GM21786 (cell line): ENCODE measurements at regions not wholly inside any gene's neighbourhood (a gene's known extent, or its start where the extent isn't known, plus 50 kb on each side); places are given as distances from the start of the nearest gene placed in this dataset.

Source experiments
- ATAC-seq: cut with Tn5 transposase; IDR thresholded peaks from one replicate; pipeline ENCODE4 v1.9.1; 2021; ENCODE audit not compliant: unreplicated experiment

- ATAC-seq, result no peak
These were observed 202.6 kb downstream of the PPP1R3A start for GRCh38 chr7:113715981-113716856.

DNA sequence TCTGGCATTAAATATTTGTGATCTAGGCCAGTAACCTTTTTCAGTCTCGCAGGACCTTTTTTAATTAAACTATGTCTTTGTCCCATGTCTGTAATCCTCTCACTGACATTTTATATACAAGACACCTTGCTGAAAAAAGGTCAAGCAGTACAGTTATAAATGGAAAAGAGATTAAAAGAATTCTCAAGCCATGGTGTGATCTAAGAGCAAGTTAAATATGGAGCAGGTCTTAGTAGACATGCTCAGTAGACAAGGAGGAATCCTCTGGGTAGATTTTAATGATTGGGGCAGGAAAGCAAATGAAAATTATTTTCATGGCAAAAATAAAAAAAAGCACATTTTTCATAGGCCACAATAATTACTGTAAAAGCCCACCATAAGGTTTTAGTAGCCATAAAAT lies 203.5 kb downstream of the PPP1R3A start:
- no peak for ATAC-seq

GRCh38 chr7:113710310-113711096 lies 208.3 kb downstream of the PPP1R3A start:
- ATAC-seq, result peak; percentile 96

DNA sequence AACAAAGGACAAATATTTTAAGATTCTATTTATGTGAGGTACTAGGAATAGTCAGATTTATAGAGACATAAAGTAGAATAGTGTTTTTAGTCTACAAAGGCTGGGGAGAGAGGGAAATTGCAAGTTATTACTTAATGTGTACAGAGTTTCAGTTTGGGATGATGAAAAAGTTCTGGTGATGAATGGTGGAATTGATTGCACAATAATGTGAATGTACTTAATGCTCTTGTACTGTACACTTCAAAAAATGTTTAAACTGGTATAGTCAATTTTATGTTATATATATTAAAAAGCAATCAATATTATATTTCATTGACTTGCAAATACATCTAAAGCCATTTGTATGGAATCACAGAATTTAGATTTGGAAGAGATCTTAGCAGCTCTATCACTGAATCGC lies 213.4 kb downstream of the PPP1R3A start:
- ATAC-seq, result no peak

- ATAC-seq, result no peak
These were observed 220.1 kb downstream of the PPP1R3A start for GRCh38 chr7:113698556-113699220.

GRCh38 chr7:113694149-113694548 lies 224.7 kb downstream of the PPP1R3A start:
- ATAC-seq, result no peak

- ATAC-seq, result no peak
These were observed 234.6 kb downstream of the PPP1R3A start for GRCh38 chr7:113684165-113684564.

GRCh38 chr7:113677811-113678210 lies 241.0 kb downstream of the PPP1R3A start:
- no peak for ATAC-seq

- no peak for ATAC-seq
These were observed 253.9 kb downstream of the PPP1R3A start for GRCh38 chr7:113664867-113665266.

GRCh38 chr7:113659416-113659815 lies 259.4 kb downstream of the PPP1R3A start:
- ATAC-seq, result no peak

- peak; percentile 96 for ATAC-seq
These were observed 261.2 kb downstream of the PPP1R3A start for GRCh38 chr7:113657603-113658002.

DNA sequence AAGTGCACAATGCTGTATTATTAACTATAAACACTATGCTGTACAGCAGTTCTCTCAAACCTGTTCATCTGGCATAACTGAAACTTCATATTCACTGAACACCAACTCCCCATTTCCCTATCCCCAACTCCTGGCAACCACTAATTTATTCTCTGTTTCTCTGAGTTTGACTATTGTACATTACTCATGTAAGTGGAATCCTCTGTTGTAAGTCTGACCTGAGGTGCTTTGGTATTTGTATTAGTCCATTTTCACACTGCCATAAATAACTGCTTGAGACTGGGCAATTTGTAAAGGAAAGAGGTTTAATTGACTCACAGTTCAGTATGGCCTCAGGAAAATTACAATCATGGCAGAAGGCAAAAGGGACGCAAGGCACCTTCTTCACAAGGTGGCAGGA lies 266.3 kb downstream of the PPP1R3A start:
- no peak for ATAC-seq

GRCh38 chr7:113649556-113649955 lies 269.3 kb downstream of the PPP1R3A start:
- ATAC-seq, result no peak

DNA sequence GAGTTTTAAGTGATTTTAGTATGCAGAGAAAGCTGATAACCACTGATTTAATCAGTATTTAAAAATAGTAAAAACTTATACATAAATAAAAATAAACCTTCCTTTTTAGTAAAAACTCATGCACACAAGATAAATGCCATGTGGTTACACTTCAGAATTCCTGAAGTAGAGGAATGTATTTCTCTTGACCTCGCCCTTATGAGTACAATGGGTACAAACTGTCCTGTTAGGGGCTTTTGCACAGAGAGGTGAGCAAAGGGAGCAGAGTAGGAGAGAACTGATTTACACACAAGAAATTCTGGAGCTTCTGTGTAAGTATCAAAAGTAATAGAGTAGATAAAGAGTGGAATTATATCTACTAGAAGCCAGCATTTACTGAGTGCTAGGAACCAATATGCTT lies 279.6 kb downstream of the PPP1R3A start:
- no peak for ATAC-seq

DNA sequence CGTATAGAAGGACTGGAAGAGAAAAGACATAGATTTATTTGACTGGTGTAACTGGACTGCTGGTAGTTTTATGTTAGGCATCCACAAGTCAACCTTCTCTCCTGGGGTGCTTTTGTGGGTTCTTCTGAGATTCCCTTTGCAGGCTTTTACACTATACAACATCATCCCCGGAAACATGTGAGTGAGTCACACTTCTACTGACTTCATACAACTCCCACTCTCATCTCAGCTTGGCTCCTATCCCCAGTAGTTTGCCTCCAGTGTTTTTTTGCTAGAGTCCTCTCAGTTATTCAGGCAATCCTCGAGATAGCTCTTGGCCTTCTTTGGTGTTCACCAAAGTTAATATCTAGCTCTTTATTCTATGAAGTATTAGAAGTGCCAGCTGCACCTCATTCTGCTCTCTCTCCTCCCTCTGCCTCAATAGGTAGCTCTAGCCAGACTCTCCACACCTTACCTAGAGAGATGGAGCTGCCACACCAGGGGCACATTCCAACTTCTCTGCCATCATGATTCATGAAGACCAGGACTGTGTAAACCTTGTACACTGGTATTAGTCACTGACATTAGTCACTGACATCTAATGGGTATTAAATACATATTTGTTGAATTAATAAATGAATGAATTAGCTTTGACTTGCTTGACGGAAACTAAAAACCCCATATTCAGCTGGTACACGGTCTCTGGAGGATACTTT lies 281.9 kb downstream of the PPP1R3A start:
- no peak for ATAC-seq

GRCh38 chr7:113635492-113635891 lies 283.3 kb downstream of the PPP1R3A start:
- ATAC-seq, result no peak

DNA sequence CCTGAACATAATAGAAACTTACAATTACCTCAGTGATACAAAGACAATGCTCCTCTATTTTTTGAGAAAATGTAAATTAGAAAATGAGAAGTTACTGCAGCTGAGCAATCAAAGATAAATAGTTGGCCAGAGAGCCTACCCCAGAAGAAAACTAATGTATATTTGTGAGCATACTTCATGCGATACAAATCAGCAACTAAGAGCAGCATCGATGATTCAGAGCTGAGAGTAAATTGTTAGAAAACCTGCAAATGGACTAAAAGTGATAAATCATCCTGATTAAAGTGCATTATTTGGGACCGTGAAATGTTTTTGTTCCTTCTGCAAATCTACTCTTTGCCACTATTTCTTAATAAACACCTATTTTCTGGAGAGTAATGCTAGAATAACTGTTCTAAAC lies 285.7 kb downstream of the PPP1R3A start:
- ATAC-seq, result no peak

DNA sequence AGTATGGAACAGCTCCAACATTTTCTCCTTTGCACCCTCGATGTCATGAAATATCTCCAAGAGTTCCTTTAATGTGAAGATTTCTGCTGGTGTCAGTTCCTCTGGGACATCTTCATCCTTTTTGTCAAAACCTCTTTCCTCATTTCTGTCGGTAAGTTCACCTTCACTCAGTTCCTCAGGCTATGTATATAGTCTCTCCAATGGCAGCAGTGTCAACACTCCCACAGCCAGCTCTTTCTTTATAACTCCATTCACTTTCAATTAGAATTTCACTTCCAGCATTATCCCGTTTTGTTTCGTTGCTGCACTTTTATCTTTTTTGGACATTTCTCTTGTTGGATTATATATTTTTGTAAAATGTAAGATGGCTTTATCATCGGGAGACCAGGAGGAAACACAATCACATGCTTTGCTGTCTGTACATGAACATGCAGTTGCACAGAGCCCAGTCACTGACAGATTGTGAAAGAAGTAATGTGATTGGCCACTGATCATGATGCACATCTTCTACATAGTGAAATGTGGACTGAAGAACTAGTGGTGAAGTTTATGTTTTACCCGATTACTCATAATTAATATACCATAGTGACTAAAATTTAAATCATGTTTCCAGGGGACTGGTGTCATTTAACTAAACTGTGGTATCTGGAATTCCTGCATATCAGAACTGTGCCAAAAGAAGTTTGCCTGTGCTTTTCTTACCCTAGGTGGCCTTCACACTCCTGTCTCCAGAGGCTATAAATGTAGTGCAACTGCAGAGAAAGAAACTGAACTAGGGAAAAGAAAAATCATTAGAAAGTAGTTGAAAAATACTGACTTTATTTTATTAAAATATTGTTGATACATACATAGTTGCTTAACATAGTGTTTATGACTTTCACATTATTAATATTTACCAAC lies 289.6 kb downstream of the PPP1R3A start:
- no peak for ATAC-seq

DNA sequence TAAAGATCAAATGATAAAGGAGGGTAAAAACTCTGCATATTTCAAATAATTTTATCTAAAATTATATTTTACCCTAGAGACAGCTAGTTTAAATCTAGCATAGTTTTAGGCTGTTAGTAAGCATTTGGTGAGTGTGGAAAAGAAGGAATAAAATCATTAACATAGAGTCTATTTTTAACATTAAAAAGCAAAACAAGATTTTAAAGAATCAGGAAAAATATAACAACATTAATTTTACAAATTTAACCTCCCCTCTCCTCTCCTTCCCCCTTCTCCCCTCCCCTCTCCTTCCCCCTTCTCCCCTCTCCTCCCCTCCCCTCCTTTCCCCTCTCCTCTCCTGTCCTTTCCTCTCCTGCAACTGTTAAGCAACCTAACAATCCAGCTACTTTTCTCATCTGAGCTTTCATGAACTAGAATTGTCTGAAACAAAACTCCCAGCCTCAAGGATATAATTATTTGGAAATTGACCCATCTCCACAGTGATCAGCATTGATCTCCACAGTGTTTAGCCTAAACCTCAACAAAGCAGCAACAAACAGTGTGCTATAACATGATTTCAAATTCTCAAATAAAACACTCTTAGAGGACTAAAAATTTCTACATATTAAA lies 293.2 kb downstream of the PPP1R3A start:
- no peak for ATAC-seq

- ATAC-seq, result no peak
These were observed 296.0 kb downstream of the PPP1R3A start for GRCh38 chr7:113622796-113623195.
